IMR-90 (cell line): ENCODE measurements at regions not wholly inside any gene's neighbourhood (a gene's known extent, or its start where the extent isn't known, plus 50 kb on each side); places are given as distances from the start of the nearest gene placed in this dataset.
"Not testable (repeated sequence)": the region's sequence is repeated elsewhere in the genome, so short reads cannot be mapped to it uniquely, and the experiment has no call there.

ENCODE experiments used
- ATAC-seq: fragments of 200-7000 bp; cut with Tn5 transposase; 2 replicates; pipeline ENCODE4 v1.9.1; 2020; ENCODE audit warnings: low read depth, mild to moderate bottlenecking, moderate library complexity
- BruUV-seq: library from RNA; stranded (reverse); fragments of 400-500 nt; replicated peaks from 2 replicates; lab custom pipeline; 2021; lab: Mats Ljungman, UMichigan
- CTCF ChIA-PET: fragments of 300-600 bp; formaldehyde crosslinking; extraction: SDS; loops from one replicate; lab custom pipeline; 2021; ENCODE audit warnings: antibody characterized with exemption; lab: Yijun Ruan, JAX
- POLR2A ChIA-PET: fragments of 300-600 bp; sonication (Branson Sonifier 250); formaldehyde crosslinking; loops from one replicate; lab custom pipeline; 2022; ENCODE audit warnings: antibody characterized with exemption; ENCODE audit not compliant: unreplicated experiment; lab: Charles Lee
- DNase-seq: peaks from one replicate; pipeline ENCODE4 v3.0.0; 2013
- H2AFZ ChIP-seq: replicated peaks from 2 replicates; pipeline ENCODE3; 2013; ENCODE audit warnings: low read length, mild to moderate bottlenecking; ENCODE audit not compliant: poor library complexity
- H2AK5ac ChIP-seq: 2 replicates; pipeline ENCODE4 v1.6.1; 2013; ENCODE audit warnings: low read depth, low read length, inconsistent platforms
- H2AK9ac ChIP-seq: replicated peaks from 2 replicates; pipeline ENCODE3; 2013; ENCODE audit warnings: mild to moderate bottlenecking, low read depth, low read length, moderate library complexity; ENCODE audit not compliant: poor library complexity
- H2BK120ac ChIP-seq: 2 replicates; pipeline ENCODE4 v1.6.1; 2013; ENCODE audit warnings: low read depth, low read length, inconsistent platforms
- H2BK15ac ChIP-seq: 3 replicates; pipeline ENCODE4 v1.6.1; 2013; ENCODE audit warnings: low read depth, low read length, inconsistent platforms
- H2BK20ac ChIP-seq: 2 replicates; pipeline ENCODE4 v1.6.1; 2013; ENCODE audit warnings: low read depth, mild to moderate bottlenecking, inconsistent platforms, low read length, moderate library complexity
- H2BK5ac ChIP-seq: 2 replicates; pipeline ENCODE4 v1.6.1; 2013; ENCODE audit warnings: mild to moderate bottlenecking, low read depth, low read length, inconsistent platforms; ENCODE audit not compliant: poor library complexity, severe bottlenecking
- H3K14ac ChIP-seq: replicated peaks from 2 replicates; pipeline ENCODE4 v1.6.1; 2013; ENCODE audit warnings: low read depth, low read length, inconsistent platforms
- H3K18ac ChIP-seq: 2 replicates; pipeline ENCODE4 v1.6.1; 2013; ENCODE audit warnings: low read depth, low read length, control low read depth
- H3K23ac ChIP-seq: 2 replicates; pipeline ENCODE4 v1.6.1; 2013; ENCODE audit warnings: low read depth, low read length, inconsistent platforms
- H3K27ac ChIP-seq: 2 replicates; pipeline ENCODE4 v1.5.1; 2013; ENCODE audit warnings: mild to moderate bottlenecking, control low read depth, low read length; ENCODE audit not compliant: insufficient read depth
- H3K27me3 ChIP-seq: 2 replicates; pipeline ENCODE4 v1.6.1; 2013; ENCODE audit warnings: low read length; ENCODE audit not compliant: control insufficient read depth, insufficient read depth
- H3K36me3 ChIP-seq: 2 replicates; pipeline ENCODE4 v1.6.1; 2013; ENCODE audit warnings: low read length, mixed read lengths; ENCODE audit not compliant: control insufficient read depth, insufficient read depth
- H3K4ac ChIP-seq: 2 replicates; pipeline ENCODE4 v1.6.1; 2013; ENCODE audit warnings: low read depth, low read length, inconsistent platforms
- H3K4me1 ChIP-seq: 2 replicates; pipeline ENCODE4 v1.6.1; 2013; ENCODE audit warnings: low read length, mixed read lengths; ENCODE audit not compliant: control insufficient read depth, insufficient read depth
- H3K4me2 ChIP-seq: 2 replicates; pipeline ENCODE4 v1.6.1; 2013; ENCODE audit warnings: low read depth, mild to moderate bottlenecking, control low read depth, low read length, moderate library complexity
- H3K4me3 ChIP-seq: 2 replicates; pipeline ENCODE4 v1.5.1; 2013; ENCODE audit warnings: low read depth, mild to moderate bottlenecking, control low read depth, low read length, moderate library complexity; ENCODE audit not compliant: insufficient read depth
- H3K56ac ChIP-seq: 2 replicates; pipeline ENCODE4 v1.6.1; 2013; ENCODE audit warnings: low read length, inconsistent platforms; ENCODE audit not compliant: insufficient read depth; ENCODE audit errors: extremely low read depth
- H3K79me1 ChIP-seq, 2 experiments: 2 replicates each; pipeline ENCODE4 v1.6.1; 2013; ENCODE audit warnings: low read length in 2 of 2, inconsistent platforms in 1 of 2, low read depth in 1 of 2
- H3K9ac ChIP-seq: 2 replicates; pipeline ENCODE4 v1.6.1; 2013; ENCODE audit warnings: low read depth, low read length, control low read depth
- H3K9me1 ChIP-seq: 2 replicates; pipeline ENCODE4 v1.6.1; 2013; ENCODE audit warnings: low read length, inconsistent platforms; ENCODE audit not compliant: insufficient read depth
- H3K9me3 ChIP-seq: 2 replicates; pipeline ENCODE4 v1.6.1; 2013; ENCODE audit warnings: low read length; ENCODE audit not compliant: control insufficient read depth, insufficient read depth
- H4K20me1 ChIP-seq: 2 replicates; pipeline ENCODE4 v1.6.1; 2013; ENCODE audit warnings: low read length, inconsistent platforms; ENCODE audit not compliant: insufficient read depth
- H4K5ac ChIP-seq: 2 replicates; pipeline ENCODE4 v1.6.1; 2013; ENCODE audit warnings: mild to moderate bottlenecking, low read depth, low read length, control low read depth
- H4K8ac ChIP-seq, 2 experiments: 2 replicates each; pipeline ENCODE4 v1.6.1; 2013; ENCODE audit warnings: low read depth in 2 of 2, low read length in 2 of 2, control low read depth in 1 of 2, inconsistent platforms in 1 of 2
- H4K91ac ChIP-seq: 2 replicates; pipeline ENCODE4 v1.6.1; 2013; ENCODE audit warnings: low read depth, low read length, inconsistent platforms; ENCODE audit not compliant: insufficient read depth
- WGBS, 2 experiments: methylation state at CpG; one replicate each; pipeline versions ENCODE4 v1.1.5 to v1.1.7; 2013; ENCODE audit warnings: missing lambda C conversion rate in 2 of 2; ENCODE audit not compliant: insufficient read length in 1 of 2; ENCODE audit errors: extremely low coverage in 2 of 2; 5-methylcytosine and 5-hydroxymethylcytosine counted together
- dilution Hi-C: fragments of 300-500 bp; cut with HindIII; formaldehyde crosslinking; loops from one replicate; pipeline ENCODE4 v1.14.3; 2018; ENCODE audit warnings: low sequenced_read_pairs; ENCODE audit not compliant: unreplicated experiment
- in situ Hi-C: fragments of 300-500 bp; cut with MboI; formaldehyde crosslinking; loops from 3 replicates; pipeline ENCODE4 v1.14.3; 2019; ENCODE audit warnings: low sequenced_read_pairs, inconsistent platforms, mixed read lengths
- intact Hi-C: fragments of 100-400 bp; cut with micrococcal nuclease; formaldehyde crosslinking; loops from 2 replicates; pipeline ENCODE4 v1.10.0; 2022

DNA sequence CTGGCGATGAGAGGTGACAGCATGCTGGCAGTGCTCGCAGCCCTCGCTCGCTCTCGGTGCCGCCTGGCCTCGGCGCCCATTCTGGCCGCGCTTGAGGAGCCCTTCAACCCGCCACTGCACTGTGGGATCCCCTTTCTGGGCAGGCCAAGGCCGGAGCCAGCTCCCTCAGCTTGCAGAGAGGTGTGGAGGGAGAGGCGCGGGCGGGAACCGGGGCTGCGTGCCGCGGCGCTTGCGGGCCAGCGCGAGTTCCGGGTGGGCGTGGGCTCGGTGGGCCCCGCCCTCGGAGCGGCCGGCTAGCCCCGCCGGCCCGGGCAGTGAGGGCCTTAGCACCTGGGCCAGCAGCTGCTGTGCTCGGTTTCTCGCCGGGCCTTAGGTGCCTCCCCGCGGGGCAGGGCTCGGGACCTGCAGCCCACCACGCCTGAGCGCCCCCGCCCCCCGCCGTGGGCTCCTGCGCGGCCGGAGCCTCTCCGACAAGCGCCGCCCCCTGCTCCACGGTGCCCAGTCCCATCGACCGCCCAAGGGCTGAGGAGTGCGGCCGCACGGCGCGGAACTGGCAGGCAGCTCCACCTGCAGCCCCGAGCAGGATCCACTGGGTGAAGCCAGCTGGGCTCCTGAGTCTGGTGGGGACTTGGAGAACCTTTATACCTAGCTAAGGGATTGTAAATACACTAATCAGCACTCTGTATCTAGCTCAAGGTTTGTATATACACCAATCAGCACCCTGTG is 200.2 kb downstream of the MAP2K4 start:
- H3K4me1 ChIP-seq, H4K91ac ChIP-seq, H2BK120ac ChIP-seq, DNase-seq, H3K4me3 ChIP-seq, H3K79me1 ChIP-seq, CTCF ChIA-PET, in situ Hi-C loops, H3K9me1 ChIP-seq, H2BK15ac ChIP-seq, H2AFZ ChIP-seq, H3K36me3 ChIP-seq, H2AK9ac ChIP-seq, POLR2A ChIA-PET, H4K8ac ChIP-seq, intact Hi-C loops, BruUV-seq, H3K14ac ChIP-seq, H2BK5ac ChIP-seq, H3K18ac ChIP-seq, dilution Hi-C loops, H3K56ac ChIP-seq, H3K4ac ChIP-seq, ATAC-seq, H3K9me3 ChIP-seq, H3K27ac ChIP-seq, H2AK5ac ChIP-seq, H4K5ac ChIP-seq, H3K23ac ChIP-seq, H3K4me2 ChIP-seq, H3K9ac ChIP-seq, H4K20me1 ChIP-seq, H2BK20ac ChIP-seq: not testable (repeated sequence)
- WGBS, 2 experiments: 94% methylated on average over 34 of the region's 59 CpGs; no CpG with 5 or more reads in 1 of the 2 experiments
- H3K27me3 ChIP-seq: peaks cover 16% of the 10 kb centered on the region
